OCI-LY3 (cell line): ENCODE measurements at regions not wholly inside any gene's neighbourhood (a gene's known extent, or its start where the extent isn't known, plus 50 kb on each side); places are given as distances from the start of the nearest gene placed in this dataset.

Experiments
- EZH2phosphoT487 ChIP-seq: fragments of 200-600 bp; shearing (Covaris generic); IDR thresholded peaks from 2 replicates; pipeline ENCODE4 v1.6.1; 2018; ENCODE audit warnings: antibody characterized with exemption, mixed run types, low read depth
- TF ChIP-seq, protein P1 (sequence below): fragments of 200-600, 300-600 bp; sonication (generic); IDR thresholded peaks from 2 replicates; pipeline ENCODE4 v1.5.1; 2014; ENCODE audit warnings: antibody characterized with exemption, low read length, low read depth

GRCh38 chr1:91080650-91081049 is 58.8 kb upstream of the ZNF644 start:
- TF ChIP-seq, protein P1, sequence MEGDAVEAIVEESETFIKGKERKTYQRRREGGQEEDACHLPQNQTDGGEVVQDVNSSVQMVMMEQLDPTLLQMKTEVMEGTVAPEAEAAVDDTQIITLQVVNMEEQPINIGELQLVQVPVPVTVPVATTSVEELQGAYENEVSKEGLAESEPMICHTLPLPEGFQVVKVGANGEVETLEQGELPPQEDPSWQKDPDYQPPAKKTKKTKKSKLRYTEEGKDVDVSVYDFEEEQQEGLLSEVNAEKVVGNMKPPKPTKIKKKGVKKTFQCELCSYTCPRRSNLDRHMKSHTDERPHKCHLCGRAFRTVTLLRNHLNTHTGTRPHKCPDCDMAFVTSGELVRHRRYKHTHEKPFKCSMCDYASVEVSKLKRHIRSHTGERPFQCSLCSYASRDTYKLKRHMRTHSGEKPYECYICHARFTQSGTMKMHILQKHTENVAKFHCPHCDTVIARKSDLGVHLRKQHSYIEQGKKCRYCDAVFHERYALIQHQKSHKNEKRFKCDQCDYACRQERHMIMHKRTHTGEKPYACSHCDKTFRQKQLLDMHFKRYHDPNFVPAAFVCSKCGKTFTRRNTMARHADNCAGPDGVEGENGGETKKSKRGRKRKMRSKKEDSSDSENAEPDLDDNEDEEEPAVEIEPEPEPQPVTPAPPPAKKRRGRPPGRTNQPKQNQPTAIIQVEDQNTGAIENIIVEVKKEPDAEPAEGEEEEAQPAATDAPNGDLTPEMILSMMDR, result no peak
- TF ChIP-seq EZH2phosphoT487, result no peak
